Kasumi-1 (cell line): ENCODE measurements at regions not wholly inside any gene's neighbourhood (a gene's known extent, or its start where the extent isn't known, plus 50 kb on each side); places are given as distances from the start of the nearest gene placed in this dataset.

ENCODE experiments used
- DNase-seq, 2 experiments: peaks; one replicate each; lab custom pipeline; 2025; lab: John Stamatoyannopoulos, UW

DNA sequence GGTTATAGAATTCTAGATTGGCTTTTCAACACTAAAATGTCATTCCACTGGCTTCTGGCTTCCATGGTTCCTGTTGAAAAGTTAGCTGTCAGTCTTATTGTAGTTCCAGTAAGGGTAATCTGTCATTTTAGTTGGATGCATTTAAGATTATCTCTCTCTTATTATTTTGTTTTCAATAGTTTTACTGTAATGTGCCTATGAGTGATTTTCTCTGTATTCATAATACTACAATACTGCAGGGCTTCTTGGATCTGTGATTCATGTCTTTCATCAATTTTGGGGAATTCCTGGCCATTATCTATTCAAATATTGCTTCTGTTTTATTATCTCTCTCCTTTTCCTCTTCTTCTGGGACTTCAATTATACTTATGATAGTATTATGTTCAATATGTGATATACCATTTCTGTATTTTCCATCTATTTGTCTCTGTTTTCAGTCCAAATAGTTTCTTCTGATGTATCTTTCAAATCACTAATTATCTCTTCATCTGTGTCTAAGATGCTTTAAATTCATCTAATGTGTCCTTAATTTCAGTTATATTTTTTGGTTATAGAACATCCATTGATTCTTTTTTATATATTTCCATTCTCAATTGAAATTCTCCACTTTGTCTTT lies 101.5 kb downstream of the KCTD15 start:
- DNase-seq, result no peak

DNA sequence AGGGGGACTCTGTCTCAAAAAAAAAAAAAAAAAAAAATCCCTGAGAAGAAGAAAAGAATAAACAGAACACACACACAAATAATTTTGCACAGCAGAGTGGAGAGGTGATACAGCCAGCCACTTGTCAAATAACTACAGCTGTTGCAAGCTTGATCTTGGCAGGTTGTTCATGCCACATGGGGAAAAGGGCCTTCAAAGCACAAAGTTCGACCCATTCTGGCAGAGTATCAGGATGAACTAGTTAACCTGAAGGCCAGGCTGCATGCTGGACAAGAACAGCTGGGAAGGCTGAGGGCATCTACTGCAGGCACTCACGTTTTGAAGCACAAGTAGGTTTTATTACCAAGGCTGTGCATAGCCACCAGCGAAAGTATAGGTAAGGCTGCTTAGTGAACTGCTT lies 104.1 kb downstream of the KCTD15 start:
- DNase-seq, result no peak

DNA sequence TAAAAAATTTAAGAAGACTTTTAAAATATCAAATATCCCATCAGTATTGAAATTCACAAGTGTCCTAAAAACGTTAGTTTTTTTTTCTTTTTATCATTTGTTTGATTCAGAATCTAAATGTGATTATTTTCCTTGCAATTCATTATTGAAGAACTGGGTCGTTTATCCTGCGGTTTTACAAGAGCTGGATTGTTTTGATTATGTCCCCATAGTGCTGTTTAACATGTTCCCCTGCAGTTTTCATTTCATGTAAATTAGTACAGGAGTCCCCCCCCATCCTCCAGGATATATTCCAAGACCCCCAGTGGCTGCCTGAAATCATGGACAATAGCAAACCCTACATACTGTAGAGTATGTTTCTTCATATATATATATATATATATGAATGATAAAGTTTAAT lies 105.7 kb downstream of the KCTD15 start:
- no peak for DNase-seq

DNA sequence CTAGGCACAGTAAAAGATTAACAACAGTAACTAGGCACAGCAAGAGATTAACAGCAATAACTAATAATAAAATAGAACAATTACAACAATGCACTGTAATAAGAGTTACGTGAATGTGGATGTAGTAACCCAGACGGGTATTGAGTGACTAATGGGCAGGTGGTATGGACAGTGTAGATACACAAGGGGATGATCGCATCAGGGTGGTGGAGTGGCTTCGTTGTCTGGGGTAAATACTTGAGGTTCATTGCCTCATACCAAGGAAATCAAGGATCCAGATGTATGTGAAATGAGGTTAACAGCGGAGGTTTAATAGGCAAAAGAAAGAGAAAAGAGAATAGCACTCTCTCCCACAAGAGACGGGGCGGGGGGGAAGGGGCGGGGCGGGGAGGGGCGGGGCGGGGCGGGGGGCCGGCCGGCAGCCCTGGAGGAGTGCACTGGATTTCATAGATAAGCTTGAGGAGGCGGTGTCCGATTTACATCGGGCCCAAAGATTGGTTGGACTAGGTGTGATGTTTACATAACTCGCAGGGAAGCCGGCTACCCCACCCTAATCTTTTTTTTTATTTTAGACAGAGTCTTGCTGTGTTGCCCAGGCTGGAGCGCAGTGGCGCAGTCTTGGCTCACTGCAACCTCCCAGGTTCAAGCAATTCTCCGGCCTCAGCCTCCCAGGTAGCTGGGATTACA lies 106.3 kb downstream of the KCTD15 start:
- DNase-seq, result no peak

DNA sequence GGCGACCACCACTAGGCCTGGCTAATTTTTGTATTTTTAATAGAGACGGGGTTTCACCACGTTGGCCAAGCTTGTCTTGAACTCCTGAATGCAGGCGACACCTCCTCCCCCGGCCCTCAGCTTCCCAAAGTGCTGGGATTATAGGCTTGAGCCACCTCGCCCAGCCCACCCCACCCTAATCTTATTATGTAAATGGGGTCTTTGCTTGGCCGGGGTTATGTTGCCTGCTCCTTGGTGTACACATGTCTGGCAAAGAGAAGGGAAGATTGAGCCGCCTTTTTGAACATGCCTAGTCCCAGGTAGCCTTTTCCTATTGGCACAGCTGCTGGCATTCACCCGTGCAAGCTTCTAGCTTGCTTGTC lies 106.8 kb downstream of the KCTD15 start:
- no peak for DNase-seq

DNA sequence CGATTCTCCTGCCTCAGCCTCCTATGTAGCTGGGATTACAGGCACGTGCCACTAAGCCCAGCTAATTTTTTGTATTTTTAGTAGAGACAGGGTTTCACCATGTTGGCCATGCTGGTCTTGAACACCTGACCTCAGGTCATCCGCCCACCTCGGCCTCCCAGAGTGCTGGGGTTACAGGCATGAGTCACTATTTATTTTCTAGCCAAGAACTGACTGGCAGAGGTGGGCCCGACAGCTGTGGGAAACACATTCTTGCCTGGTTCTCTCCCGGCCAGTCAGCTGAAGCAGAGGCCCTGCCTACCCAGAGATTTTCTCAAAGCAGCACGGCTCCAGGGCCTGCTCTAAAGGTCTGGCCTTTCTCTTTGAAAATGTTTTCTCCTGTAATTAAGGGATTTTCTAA lies 108.0 kb downstream of the KCTD15 start:
- no peak for DNase-seq

DNA sequence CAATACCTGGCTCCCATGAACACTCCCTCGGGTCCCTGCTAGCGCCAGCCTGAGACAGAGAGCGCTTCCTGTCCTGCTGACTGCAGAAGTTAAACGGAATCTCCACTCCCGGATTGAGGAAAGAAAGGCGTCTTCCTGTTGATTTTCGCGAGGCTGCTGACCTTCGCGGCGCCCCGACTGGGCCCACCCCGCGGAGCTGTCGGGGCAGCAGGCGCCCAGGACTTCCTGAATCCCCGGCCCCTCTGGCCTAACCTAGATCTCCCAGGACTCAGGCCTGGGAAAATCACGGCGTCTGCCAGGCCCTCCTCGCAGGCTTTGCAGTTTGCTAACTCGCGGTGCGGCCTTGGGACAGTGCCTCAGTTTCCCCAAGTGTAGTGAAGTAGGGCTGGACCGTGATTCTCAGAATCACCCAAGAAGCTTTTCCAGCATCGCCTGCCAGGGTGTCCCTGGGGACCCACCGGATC lies 108.8 kb downstream of the KCTD15 start:
- no peak for DNase-seq

DNA sequence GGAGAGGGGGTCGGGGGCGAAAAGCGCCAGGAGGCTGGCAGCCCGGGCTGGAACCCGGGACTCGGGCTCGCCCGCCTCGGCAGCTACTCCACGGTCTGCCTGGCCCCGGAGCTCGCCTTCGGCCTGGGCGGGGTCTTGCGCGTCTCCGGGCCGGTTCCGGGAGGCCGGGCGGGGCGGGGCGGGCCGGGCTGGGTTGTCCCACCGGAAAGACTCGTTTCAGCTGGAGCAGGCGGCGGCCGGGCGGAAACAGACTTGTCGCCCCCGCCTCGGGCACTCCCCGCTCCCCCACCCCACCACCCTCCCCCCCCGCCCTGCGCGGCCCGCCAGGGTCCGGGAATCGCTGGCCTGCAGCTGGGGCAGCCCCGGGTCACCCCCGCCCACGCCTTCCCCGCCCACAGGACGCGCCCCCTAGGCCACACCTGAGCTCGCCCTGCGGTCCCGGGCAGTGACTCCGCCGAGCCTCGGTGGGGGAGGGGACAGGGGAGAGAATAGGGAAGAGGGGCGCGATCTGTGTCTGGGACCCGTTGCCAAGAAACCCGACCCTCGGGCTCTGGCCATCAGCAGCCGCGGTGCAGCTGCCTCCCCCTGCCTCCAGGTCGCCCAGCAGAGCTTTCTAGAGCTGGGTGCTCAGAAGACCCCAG lies 109.4 kb downstream of the KCTD15 start:
- no peak for DNase-seq

DNA sequence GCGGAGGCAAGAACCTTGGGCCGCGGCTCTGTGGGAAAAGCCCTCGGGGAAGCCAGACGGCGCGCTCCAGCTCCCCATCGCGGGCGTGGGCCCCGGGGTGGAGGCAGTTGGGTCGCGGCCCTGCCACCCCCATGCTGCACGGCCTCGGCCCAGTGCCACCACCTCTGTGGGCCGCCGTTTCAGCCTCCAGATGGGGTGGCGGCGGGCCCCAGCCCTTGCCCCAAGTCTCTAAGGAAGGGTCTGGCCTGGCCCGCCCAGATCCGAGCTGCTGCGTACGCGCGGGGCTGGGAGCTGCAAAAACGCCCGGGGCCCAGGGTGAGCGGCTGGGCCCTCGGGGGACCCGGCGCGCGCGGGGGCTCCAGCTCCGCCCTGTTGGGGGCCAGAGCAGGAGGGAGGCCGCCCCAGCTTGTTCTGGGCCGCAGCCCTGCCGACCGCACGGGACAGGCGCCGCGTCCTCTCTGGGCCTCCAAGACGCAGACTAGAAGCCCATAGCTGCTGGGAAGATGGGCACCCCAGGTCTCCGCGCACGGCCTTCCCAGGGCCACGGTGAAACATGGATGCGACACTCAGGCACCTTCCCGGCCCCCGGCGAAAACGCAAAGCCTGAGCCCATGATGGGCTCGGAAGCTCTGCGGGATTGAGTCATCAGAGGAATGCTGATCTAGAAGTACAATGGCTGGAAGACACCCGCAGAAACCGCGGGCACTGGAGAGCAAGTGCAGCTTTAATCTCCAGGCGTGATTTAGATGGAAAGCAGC lies 110.1 kb downstream of the KCTD15 start:
- no peak for DNase-seq

DNA sequence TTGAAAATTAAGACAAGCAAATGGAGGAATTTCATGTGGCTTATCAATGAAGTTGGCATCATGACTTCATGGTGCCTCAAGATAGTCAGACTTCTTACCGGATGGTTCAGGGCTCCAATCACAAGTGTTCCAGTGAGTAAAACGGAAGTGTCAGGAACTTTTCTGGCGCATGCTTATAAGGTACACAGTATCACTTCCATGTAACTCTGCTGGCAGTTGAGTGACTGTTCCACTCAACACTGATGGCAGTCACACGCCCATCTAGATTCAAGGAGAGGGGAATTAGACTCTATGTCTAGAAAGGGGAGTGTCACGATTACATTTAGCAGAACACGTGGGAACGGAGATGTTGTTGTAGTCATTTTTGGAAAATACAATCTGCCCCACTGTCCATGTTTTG lies 114.3 kb downstream of the KCTD15 start:
- DNase-seq, result no peak

DNA sequence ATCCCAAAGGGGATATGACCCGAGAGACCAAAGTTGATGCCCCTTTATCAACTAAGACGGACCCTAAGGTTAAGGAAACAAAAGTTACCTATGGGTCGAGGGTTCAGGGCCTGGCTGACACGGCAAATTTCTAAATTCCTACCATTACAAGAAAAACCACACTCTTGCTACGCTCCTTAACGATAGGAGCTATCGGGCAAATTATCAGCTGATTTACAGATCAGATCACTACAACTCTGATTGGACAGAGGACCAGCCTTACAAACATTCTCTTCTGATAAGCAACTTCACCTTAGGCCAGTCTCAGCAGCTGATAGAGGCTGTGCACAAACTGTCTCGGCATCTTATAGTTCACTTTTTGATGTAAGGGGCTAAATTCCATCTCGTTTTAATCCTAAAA lies 117.9 kb downstream of the KCTD15 start:
- no peak for DNase-seq

DNA sequence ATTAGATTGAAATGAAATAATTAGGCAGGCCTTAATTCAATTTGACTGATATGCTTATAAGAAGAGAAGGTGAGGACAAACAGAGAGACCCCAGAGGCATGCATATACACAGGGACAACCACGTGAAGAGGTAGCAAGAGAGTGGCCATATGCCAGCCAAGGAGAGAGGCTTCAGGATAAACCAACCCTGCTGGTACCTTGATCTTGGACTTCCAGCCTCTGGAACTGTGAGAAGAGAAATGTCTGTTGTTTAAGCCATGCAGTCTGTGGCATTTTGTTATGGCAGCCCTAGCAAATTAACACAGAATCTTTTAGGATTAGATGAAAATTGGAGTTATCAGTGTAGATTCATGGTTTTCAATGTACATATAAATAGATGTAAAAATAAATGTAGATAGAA lies 120.1 kb downstream of the KCTD15 start:
- DNase-seq, result no peak

DNA sequence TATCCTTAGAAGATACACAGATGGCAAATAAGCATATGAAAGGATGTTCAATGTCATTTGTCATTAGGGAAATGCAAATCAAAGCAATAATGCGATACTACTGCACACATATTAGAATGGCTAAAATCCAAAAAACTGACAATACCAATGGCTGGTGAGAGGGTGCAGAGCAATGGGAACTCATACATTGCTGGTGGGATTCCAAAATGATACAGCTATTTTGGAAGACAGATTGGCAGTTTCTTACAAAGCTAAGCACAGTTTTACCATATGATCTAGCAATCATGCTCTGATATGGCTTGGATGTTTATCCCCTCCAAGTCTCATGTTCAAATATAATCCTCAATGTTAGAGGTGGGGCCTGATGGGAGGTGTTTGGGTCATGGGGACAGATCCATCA lies 122.6 kb downstream of the KCTD15 start:
- no peak for DNase-seq

DNA sequence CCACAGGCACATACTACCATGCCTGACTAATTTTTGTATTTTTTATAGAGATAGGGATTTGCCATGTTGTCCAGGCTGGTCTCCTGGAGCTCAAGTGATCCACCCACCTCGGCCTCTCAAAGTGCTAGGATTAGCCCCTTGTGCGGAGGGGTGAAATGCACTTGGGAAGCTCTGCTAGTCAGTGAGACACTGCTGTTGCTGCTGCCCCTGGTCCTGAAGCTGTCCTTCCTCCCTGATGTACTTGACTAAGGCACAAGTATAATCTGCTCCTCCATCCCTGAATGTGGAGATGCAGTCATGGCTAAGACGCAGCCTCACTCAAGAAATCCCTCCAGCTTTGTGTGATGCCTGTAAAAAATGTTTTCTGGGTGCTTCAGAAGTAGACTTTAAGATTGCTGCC lies 124.5 kb downstream of the KCTD15 start:
- no peak for DNase-seq

DNA sequence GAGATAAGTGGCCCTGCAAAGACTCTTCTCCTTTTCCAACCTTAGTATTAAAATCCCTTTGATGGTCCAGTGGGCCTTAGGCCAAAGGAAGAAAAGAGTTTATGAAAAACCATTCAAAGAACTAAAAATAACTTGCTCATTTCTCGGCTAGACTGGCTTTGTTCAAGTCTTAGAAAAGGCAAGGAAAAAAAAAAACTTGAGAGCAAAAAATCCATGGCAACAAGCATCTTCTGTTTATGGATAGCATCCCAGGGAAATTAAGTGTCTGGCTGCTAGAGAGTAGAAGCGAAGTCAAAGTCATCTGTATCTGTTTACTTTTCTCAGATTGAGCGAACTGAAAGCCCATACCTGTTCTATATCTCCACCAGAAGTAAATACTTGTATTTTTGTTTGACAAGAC lies 129.6 kb downstream of the KCTD15 start:
- DNase-seq, result no peak

DNA sequence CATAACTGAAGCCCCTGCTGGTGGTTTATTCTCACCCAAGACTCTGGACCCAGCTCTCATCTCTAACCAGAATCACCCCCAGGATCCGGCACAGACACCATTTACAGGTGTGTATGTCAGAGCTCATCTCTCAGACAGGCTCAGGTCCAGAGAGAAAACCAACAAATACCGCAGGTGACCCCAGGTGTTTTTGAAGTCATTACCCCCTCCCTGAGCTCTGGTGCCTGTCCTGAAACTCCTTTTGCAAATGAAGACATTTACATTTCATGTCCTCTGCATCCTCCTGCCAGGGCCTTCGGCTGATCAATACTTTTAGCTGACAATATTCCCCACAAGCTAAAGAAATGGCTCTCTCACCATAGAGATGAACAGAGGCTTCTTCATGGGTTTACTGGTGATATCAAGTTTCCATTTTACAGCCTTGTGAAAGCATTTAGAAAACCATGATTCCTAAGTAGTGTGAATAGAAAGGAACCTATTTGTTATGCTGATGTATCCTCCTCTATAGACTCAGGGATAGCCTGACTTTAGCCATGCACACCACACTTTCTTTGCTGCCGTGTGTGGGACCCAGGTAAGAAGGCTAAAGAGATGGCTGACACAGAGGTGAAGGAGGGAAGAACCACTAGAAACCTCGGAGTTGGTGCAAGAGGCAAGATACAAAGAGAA lies 131.3 kb downstream of the KCTD15 start:
- no peak for DNase-seq

DNA sequence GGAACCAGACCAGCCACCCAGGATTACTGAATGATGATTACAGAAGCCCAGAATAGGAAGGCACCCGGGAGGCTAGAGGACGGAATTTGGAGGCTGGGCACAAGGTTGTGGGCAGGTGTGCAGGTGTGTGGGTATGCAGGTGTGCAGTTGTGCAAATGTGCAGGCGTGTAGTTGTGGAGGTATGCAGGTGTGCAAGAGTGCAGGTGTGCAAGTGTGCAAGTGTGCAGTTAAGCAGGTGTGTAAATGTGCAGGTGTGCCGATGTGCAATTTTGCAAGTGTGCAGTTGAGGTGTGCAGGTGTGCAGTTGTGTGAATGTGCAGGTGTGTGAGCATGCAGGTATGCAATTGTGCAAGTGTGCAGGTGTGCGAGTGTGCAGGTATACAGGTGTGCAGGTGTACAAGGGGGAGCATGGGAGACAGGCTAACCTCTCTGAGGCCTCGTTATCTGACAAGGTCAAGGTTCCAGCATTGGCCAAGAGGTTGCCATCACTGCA lies 131.8 kb downstream of the KCTD15 start:
- no peak for DNase-seq

DNA sequence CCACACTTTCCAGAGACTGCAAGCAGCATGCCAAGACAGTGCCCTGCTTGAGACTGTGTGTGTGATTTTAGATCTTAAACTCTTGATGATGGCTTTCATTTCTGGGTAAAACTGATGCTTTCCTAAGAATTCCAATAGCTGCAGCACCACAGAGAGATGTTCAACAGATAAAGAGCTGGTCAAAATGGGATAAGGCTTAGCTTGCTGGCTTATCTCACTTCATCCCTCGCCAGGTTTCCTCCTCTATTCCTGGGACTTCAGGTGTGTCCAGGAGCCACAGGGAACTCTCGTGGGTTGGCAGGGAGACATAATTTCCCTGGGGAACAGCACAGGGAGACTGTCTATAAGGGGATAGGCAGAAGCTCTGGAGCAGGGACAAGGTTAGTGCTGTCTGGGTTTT lies 137.3 kb downstream of the KCTD15 start:
- DNase-seq, result no peak

DNA sequence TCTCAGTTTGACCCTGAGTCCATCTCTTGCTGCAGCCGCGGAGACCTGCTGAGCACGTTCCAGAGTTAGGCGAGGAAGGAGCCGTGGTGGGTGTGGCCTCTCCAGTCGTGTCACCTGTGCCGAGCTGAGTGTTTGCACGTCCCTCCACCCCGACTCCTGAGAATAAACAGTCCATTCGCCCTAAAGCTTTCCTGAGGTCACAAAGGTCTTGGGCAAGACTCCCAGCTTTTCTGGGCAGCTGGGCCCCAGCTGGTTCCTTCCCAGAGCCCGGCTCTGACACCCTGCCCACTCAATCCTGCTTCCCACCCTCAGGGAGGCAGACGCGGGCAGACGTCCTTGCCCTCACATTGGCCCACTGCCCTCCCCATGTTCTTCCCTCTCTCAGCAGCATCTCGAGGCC lies 142.2 kb downstream of the KCTD15 start:
- no peak for DNase-seq

DNA sequence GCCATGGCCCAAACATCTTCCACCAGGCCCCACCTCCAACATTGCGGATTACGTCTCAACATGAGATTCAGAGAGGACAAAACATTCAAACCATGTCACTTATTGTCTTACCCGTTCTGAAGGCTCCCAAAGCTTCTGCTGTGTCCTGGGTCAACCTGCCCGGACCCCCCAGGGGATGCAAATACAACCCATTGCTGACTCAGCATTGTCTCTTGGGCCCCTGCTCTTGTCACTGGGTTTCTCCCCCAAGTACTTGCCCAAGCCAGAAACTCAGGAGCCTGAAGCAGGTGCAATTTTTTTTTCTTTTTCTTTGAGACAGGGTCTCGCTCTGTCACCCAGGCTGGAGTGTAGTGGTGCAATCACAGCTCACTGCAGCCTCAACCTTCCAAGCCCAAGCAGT lies 144.5 kb downstream of the KCTD15 start:
- DNase-seq, result no peak

DNA sequence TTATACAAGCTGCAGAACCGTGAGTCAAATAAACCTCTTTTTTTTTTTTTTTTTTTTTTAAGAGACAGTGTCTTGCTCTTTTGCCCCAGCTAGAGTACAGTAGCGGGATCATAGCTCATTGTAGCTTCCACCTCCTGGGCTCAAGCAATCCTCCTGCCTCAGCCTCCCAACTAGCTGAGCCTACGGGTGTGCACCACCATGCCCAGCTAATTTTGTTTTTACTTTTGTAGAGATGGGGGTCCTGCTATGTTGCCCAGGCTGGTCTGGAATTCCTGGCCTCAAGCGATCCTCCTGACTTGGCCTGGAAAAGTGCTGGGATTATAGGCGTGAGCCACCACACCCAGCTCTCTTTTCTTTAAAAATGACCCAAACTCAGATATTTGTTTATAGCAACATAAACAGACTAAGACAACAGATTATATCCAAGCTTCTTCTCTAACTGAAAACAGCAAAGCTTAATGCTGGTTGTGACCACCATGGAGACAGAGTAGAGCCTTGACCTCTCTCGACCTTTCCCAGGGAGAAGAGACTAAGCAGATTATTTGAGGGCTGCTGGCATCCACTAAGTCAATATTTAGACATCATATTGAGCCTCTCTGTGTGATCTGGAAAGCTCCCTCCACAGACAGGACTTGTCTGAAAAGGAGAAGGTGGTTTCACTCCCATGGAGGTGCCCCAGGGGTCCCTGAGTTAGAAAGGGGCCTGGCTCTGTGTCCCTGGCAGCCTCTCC lies 150.0 kb downstream of the KCTD15 start:
- DNase-seq, result no peak
